ENCODE measurements at regions not wholly inside any gene's neighbourhood (a gene's known extent, or its start where the extent isn't known, plus 50 kb on each side); places are given as distances from the start of the nearest gene placed in this dataset.

DNA sequence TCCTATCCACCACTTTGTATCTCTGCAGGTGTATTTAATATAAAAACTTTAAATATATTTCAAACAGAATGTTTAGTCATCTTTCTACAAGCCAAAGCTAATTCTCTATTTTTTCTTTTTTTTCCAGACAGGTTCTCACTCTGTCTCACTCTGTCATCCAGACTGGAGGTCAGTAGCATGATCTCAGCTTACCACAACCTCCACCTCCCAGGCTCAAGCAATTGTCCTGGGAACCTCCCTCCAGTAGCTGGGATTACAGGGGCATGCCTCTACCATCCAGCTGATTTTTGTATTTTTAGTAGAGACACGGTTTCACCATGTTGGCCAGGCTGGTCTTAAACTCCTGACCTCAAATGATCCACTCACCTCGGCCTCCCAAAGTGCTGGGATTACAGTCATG, 202.6 kb downstream of the VGLL3 start:
- peak; percentile 24 for DNase-seq
- in situ Hi-C loops (cut with MboI): loop anchor here (5.0 to 25.0 kb wide), 4 partner anchors 206 to 1249 kb away; partner anchors contain the start of gene VGLL3
- H3K27ac ChIP-seq: no peak overlapping the region

DNA sequence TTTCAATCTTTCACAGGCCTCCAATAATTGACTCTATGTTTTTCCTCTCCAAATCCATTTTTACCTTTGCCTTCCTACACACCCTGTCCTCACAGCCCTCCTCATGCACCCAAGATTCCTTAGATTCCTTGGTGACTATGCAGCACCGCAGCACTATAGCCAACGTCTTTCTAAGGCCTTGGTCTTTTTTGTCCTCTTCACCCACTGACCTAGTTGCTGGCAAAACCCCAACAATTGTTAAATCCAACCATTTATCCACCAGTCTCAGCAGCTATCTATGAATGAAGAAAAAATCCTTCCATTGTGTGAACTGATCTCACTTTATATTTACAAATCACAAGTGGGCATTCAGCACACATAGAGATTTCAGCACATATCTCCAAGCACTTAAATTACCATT, 203.9 kb downstream of the VGLL3 start:
- Histone ChIP-seq H4K20me1 (ENCODE audit: insufficient read depth) (no peaks in the 10 kb centered on the region), H3K27me3 (replicated peaks; ENCODE audit: insufficient read depth) (no peaks in the 10 kb centered on the region), H2AFZ (peak overlapping the region; percentile 6; the same call in 1 of the 2 replicates), H3K36me3 (ENCODE audit: low read depth) (no peaks in the 10 kb centered on the region), H3K4me2 (ENCODE audit: unreplicated experiment) (peak overlapping the region; percentile 41), H3K27ac (no peak overlapping the region), H3F3A (ENCODE audit: insufficient read depth) (peaks cover 4% of the 10 kb centered on the region; the same call in 1 of the 2 replicates), H3K9me3 (ENCODE audit: low read depth) (no peaks in the 10 kb centered on the region), H3K4me1 (ENCODE audit: insufficient read depth) (peaks cover 41% of the 10 kb centered on the region), H3K9ac (no peak overlapping the region), H3K79me2 (ENCODE audit: insufficient read depth) (peaks cover 9% of the 10 kb centered on the region), H3K9me2 (ENCODE audit: insufficient read depth) (no peaks in the 10 kb centered on the region), H3K4me3 (no peak overlapping the region)
- TF ChIP-seq EZH2phosphoT487 (IDR thresholded peaks at IDR 0.05; ENCODE audit: insufficient read depth, low read depth) (no peak), EZH2 (IDR thresholded peaks at IDR 0.05; ENCODE audit: insufficient read depth, poor library complexity, severe bottlenecking) (no peak)
- 45 to 56% methylated on average over 2 of the region's 2 CpGs for WGBS, 2 experiments (ENCODE audit: low coverage in 1 of 2, low lambda C conversion rate in 2 of 2, missing lambda C conversion rate in 2 of 2)
- DNase-seq: peak; percentile 48
- in situ Hi-C loops (cut with MboI): loop anchor here (5.0 to 25.0 kb wide), 4 partner anchors 208 to 1250 kb away; partner anchors contain the start of gene VGLL3

More for the DNA sequence above, 202.6 kb downstream of the VGLL3 start:
- Histone ChIP-seq H2AFZ (no peak overlapping the region), H3K4me2 (ENCODE audit: unreplicated experiment) (no peak overlapping the region), H3K4me3 (no peak overlapping the region), H3K27me3 (replicated peaks; ENCODE audit: insufficient read depth) (no peaks in the 10 kb centered on the region), H3K9ac (no peak overlapping the region), H4K20me1 (ENCODE audit: insufficient read depth) (no peaks in the 10 kb centered on the region), H3K9me2 (ENCODE audit: insufficient read depth) (no peaks in the 10 kb centered on the region), H3F3A (ENCODE audit: insufficient read depth) (peaks cover 11% of the 10 kb centered on the region), H3K4me1 (ENCODE audit: insufficient read depth) (peaks cover 34% of the 10 kb centered on the region), H3K36me3 (ENCODE audit: low read depth) (no peaks in the 10 kb centered on the region), H3K79me2 (ENCODE audit: insufficient read depth) (peaks cover 9% of the 10 kb centered on the region), H3K9me3 (ENCODE audit: low read depth) (no peaks in the 10 kb centered on the region)
- TF ChIP-seq EZH2 (IDR thresholded peaks at IDR 0.05; ENCODE audit: insufficient read depth, poor library complexity, severe bottlenecking): no peak
- no peak for TF ChIP-seq EZH2phosphoT487 (IDR thresholded peaks at IDR 0.05; ENCODE audit: insufficient read depth, low read depth)
- WGBS, 2 experiments (ENCODE audit: low coverage in 1 of 2, low lambda C conversion rate in 2 of 2, missing lambda C conversion rate in 2 of 2): 88 to 92% methylated on average over 2 of the region's 2 CpGs

DNA sequence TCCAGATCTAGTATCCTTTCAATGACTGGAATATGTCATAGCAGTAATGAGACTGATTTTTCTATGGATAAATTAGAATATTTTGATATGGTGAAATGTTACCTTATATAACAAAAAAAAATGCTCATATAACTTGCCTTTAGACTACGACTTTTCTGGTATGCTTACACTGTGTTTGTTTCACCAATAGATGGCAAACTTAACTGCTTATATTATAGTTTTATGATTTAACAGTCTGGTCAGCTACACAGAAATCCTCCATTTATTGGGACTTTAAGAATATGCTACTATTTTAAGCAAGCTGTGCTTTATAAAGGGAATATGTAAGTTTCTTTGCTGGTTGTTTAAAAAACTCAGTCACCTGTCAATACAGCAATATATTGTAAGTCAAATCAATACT, 205.6 kb downstream of the VGLL3 start:
- Histone ChIP-seq H3K36me3 (ENCODE audit: low read depth) (no peaks in the 10 kb centered on the region), H3K79me2 (ENCODE audit: insufficient read depth) (peaks cover 9% of the 10 kb centered on the region), H4K20me1 (ENCODE audit: insufficient read depth) (no peaks in the 10 kb centered on the region), H3K27me3 (replicated peaks; ENCODE audit: insufficient read depth) (no peaks in the 10 kb centered on the region), H3K4me1 (ENCODE audit: insufficient read depth) (peaks cover 48% of the 10 kb centered on the region), H3K27ac (no peak overlapping the region), H3K9me3 (ENCODE audit: low read depth) (no peaks in the 10 kb centered on the region), H2AFZ (peak overlapping the region; percentile 19), H3K9me2 (ENCODE audit: insufficient read depth) (no peaks in the 10 kb centered on the region), H3F3A (ENCODE audit: insufficient read depth) (peaks cover 4% of the 10 kb centered on the region; the same call in 1 of the 2 replicates), H3K4me3 (no peak overlapping the region), H3K4me2 (ENCODE audit: unreplicated experiment) (peak overlapping the region; percentile 34), H3K9ac (peak overlapping the region; percentile 27; the same call in 1 of the 2 replicates)
- DNase-seq: peak; percentile 77
- no peak for TF ChIP-seq EZH2 (IDR thresholded peaks at IDR 0.05; ENCODE audit: insufficient read depth, poor library complexity, severe bottlenecking)
- no peak for TF ChIP-seq EZH2phosphoT487 (IDR thresholded peaks at IDR 0.05; ENCODE audit: insufficient read depth, low read depth)
- 0 to 5% methylated on average over 1 of the region's 1 CpG for WGBS, 2 experiments (ENCODE audit: low coverage in 1 of 2, low lambda C conversion rate in 2 of 2, missing lambda C conversion rate in 2 of 2)
- in situ Hi-C loops (cut with MboI): loop anchor here (5.0 to 25.0 kb wide), 4 partner anchors 209 to 1252 kb away; partner anchors contain the start of gene VGLL3

DNA sequence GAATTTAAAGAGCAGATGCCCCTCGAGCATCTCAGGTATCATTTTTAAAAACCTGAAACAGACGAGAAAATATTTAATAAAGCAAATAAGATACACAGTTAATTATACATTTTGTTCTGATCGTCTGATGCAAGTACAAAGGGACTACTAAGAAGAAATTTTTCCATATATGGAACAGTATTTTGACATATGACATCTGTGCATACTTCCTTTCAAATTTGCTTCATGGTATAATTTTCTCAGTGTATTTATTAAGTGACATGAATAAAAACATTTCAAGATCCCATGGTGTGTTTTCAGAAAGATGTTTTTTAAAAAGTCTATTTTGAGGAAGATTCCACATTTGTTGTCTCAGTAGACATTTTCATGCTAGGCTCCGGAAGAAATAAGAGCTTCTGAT, 208.1 kb downstream of the VGLL3 start:
- peak overlapping the region; percentile 73 for H2AFZ ChIP-seq
- WGBS, 2 experiments (ENCODE audit: low coverage in 1 of 2, low lambda C conversion rate in 2 of 2, missing lambda C conversion rate in 2 of 2): 30% methylated on average over 4 of the region's 4 CpGs
- TF ChIP-seq EZH2 (IDR thresholded peaks at IDR 0.05; ENCODE audit: insufficient read depth, poor library complexity, severe bottlenecking) (no peak), EZH2phosphoT487 (IDR thresholded peaks at IDR 0.05; ENCODE audit: insufficient read depth, low read depth) (no peak)

More for the DNA sequence above, 208.1 kb downstream of the VGLL3 start:
- peaks cover 4% of the 10 kb centered on the region; the same call in 1 of the 2 replicates for H3F3A ChIP-seq (ENCODE audit: insufficient read depth)
- H3K27ac ChIP-seq: peak overlapping the region; percentile 37
- H3K9me2 ChIP-seq (ENCODE audit: insufficient read depth): no peaks in the 10 kb centered on the region
- H4K20me1 ChIP-seq (ENCODE audit: insufficient read depth): no peaks in the 10 kb centered on the region
- H3K36me3 ChIP-seq (ENCODE audit: low read depth): no peaks in the 10 kb centered on the region
- in situ Hi-C loops (cut with MboI): loop anchor here (10.0 to 25.0 kb wide), 3 partner anchors 212 to 1254 kb away; partner anchors contain the start of gene VGLL3
- H3K27me3 ChIP-seq (replicated peaks; ENCODE audit: insufficient read depth): no peaks in the 10 kb centered on the region
- peaks cover 42% of the 10 kb centered on the region for H3K4me1 ChIP-seq (ENCODE audit: insufficient read depth)
- H3K79me2 ChIP-seq (ENCODE audit: insufficient read depth): peaks cover 9% of the 10 kb centered on the region
- no peak for DNase-seq
- H3K4me3 ChIP-seq: no peak overlapping the region
- peak overlapping the region; percentile 72 for H3K4me2 ChIP-seq (ENCODE audit: unreplicated experiment)
- H3K9me3 ChIP-seq (ENCODE audit: low read depth): no peaks in the 10 kb centered on the region
- H3K9ac ChIP-seq: peak overlapping the region; percentile 32

Measured in GM23248 (cell line).